Naive B cell (primary cell): ENCODE measurements at regions not wholly inside any gene's neighbourhood (a gene's known extent, or its start where the extent isn't known, plus 50 kb on each side); places are given as distances from the start of the nearest gene placed in this dataset.
"Not testable (repeated sequence)": the region's sequence is repeated elsewhere in the genome, so short reads cannot be mapped to it uniquely, and the experiment has no call there.

Experiments
- ATAC-seq, 2 donors: fragments of 150-1000 bp; cut with Tn5 transposase; 2 replicates each; pipeline ENCODE4 v1.10.0; 2021; ENCODE audit warnings: low read depth in 2 of 2, mild to moderate bottlenecking in 2 of 2, moderate library complexity in 2 of 2
- DNase-seq: peaks from one replicate; pipeline ENCODE4 v3.0.0; 2022
- H3K27ac Mint-ChIP-seq, 6 donors: one replicate each; pipeline ENCODE4 v1.8.0; 2020 to 2022; ENCODE audit warnings: mild to moderate bottlenecking in 6 of 6, mixed read lengths in 6 of 6, moderate library complexity in 5 of 6, inconsistent platforms in 2 of 6
- H3K27me3 Mint-ChIP-seq, 3 donors: one replicate each; pipeline ENCODE4 v1.8.0; 2021 to 2022; ENCODE audit warnings: mixed read lengths in 3 of 3, mild to moderate bottlenecking in 1 of 3
- H3K36me3 Mint-ChIP-seq, 2 donors: one replicate each; pipeline ENCODE4 v1.8.0; 2020 to 2022; ENCODE audit warnings: mixed read lengths in 2 of 2, inconsistent platforms in 1 of 2, mild to moderate bottlenecking in 1 of 2
- H3K4me1 Mint-ChIP-seq, 3 donors: one replicate each; pipeline ENCODE4 v1.8.0; 2020 to 2022; ENCODE audit warnings: mixed read lengths in 3 of 3, inconsistent platforms in 1 of 3, mild to moderate bottlenecking in 1 of 3, moderate library complexity in 1 of 3
- H3K4me3 Mint-ChIP-seq, 8 donors: one replicate each; pipeline ENCODE4 v1.8.0; 2020 to 2022; ENCODE audit warnings: mild to moderate bottlenecking in 8 of 8, mixed read lengths in 8 of 8, moderate library complexity in 8 of 8, inconsistent platforms in 2 of 8
- H3K9me3 Mint-ChIP-seq, 7 donors: one replicate each; pipeline ENCODE4 v1.8.0; 2020 to 2022; ENCODE audit warnings: mixed read lengths in 7 of 7, mild to moderate bottlenecking in 5 of 7, inconsistent platforms in 2 of 7, moderate library complexity in 1 of 7

DNA sequence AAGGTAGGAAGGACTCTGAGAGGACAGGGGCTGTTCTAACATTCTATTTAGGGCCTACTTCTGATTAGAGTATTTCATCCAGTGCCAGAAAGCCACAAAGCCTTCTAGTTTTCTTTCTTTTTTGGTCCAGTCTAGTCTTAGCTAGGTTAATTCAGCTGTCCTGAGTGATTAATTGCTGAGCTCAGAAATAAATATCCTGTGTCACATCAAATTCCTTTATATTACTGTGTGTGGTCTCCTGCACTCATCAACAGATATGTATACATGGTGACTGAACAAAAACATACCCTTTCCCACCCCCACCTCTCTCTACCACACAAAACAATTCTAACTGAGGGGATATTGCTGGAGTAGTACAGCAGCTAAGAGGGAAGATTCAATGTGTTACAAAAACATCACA lies 601.5 kb upstream of the NRSN1 start:
- no peak overlapping the region for H3K27ac Mint-ChIP-seq
- no peaks in the 10 kb centered on the region for H3K36me3 Mint-ChIP-seq
- DNase-seq: no peak
- no peak overlapping the region for H3K4me3 Mint-ChIP-seq
- H3K9me3 Mint-ChIP-seq: peaks cover 0 to 6% (median 3%) of the 10 kb centered on the region in 7 donors
- H3K27me3 Mint-ChIP-seq: no peaks in the 10 kb centered on the region
- no peaks in the 10 kb centered on the region for H3K4me1 Mint-ChIP-seq
- ATAC-seq: no peak

DNA sequence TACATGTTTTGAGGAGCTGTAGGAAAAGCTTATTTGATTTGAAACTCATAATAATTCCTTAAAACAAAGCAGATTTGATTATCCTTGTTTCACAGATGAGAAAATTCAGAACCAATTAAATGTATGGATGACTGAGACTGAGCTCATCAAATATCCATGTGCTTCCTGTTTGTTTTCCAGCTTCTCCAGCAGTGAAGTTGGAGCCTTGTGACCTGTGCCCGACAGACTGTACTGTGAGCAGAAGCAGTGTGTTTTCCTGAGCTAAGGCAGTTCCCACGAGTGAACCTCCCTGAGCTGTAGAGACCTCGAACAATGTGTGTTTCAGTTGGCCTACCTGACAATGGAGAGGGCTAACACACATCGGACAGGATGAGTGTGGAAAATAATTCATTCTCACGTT lies 599.5 kb upstream of the NRSN1 start:
- Mint-ChIP-seq H3K4me3 (no peak overlapping the region), H3K27ac (no peak overlapping the region), H3K4me1 (no peaks in the 10 kb centered on the region), H3K9me3 (peaks cover 0 to 9% (median 3%) of the 10 kb centered on the region in 7 donors), H3K36me3 (no peaks in the 10 kb centered on the region), H3K27me3 (no peaks in the 10 kb centered on the region)
- no peak for DNase-seq
- no peak for ATAC-seq

GRCh38 chr6:23529902-23530301 lies 596.1 kb upstream of the NRSN1 start:
- H3K4me3 Mint-ChIP-seq: no peak overlapping the region
- no peak for ATAC-seq
- DNase-seq: no peak
- H3K4me1 Mint-ChIP-seq: no peaks in the 10 kb centered on the region
- H3K9me3 Mint-ChIP-seq: peaks cover 3 to 11% (median 6%) of the 10 kb centered on the region in 7 donors
- H3K36me3 Mint-ChIP-seq: no peaks in the 10 kb centered on the region
- no peaks in the 10 kb centered on the region for H3K27me3 Mint-ChIP-seq
- no peak overlapping the region for H3K27ac Mint-ChIP-seq

DNA sequence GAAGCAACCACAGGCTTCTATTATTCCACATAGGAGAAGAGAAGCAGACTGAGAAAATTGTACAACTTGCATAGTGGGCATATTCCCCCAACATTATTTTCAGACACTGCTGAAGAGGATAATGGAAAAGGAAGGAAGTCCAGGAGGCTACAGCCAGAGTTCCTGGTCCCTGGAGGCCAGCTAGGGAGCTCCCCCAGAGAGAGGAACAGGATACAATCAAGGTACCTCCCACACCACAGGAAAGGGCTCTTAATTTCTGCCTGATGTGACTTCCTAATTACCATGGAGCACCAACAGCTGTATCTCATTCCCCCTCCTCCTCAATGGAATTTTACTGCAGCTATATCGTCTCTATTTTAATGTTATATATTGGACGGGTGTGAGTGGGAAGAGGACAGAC lies 594.3 kb upstream of the NRSN1 start:
- H3K36me3 Mint-ChIP-seq: no peaks in the 10 kb centered on the region
- ATAC-seq (no peak), DNase-seq (no peak)
- H3K27ac Mint-ChIP-seq: no peak overlapping the region
- no peaks in the 10 kb centered on the region for H3K27me3 Mint-ChIP-seq
- no peak overlapping the region for H3K4me3 Mint-ChIP-seq
- peaks cover 1 to 11% (median 4%) of the 10 kb centered on the region in 7 donors for H3K9me3 Mint-ChIP-seq
- no peaks in the 10 kb centered on the region for H3K4me1 Mint-ChIP-seq

DNA sequence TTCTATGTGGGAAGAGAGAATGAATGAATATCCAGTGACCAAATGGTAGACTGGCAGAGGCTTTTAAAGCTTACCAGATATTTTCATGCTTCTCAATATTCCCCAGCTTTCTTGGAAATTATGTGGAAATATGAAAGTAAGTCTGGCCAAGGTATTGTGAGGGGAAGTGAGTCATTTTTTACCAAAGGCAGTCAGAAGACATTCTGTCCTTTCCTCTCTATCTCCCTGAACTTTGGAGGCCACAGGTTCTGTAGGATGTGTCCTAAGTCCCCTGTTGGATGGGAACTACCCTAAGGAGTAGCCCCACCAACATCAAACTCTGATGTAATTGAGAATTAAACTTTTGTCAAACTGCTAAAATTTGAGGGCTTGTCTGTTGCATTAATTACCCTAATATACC lies 593.8 kb upstream of the NRSN1 start:
- Mint-ChIP-seq H3K27me3 (no peaks in the 10 kb centered on the region), H3K4me3 (no peak overlapping the region), H3K27ac (no peak overlapping the region), H3K4me1 (no peaks in the 10 kb centered on the region), H3K9me3 (peaks cover 0 to 6% (median 3%) of the 10 kb centered on the region in 7 donors), H3K36me3 (no peaks in the 10 kb centered on the region)
- DNase-seq (no peak), ATAC-seq (no peak)

DNA sequence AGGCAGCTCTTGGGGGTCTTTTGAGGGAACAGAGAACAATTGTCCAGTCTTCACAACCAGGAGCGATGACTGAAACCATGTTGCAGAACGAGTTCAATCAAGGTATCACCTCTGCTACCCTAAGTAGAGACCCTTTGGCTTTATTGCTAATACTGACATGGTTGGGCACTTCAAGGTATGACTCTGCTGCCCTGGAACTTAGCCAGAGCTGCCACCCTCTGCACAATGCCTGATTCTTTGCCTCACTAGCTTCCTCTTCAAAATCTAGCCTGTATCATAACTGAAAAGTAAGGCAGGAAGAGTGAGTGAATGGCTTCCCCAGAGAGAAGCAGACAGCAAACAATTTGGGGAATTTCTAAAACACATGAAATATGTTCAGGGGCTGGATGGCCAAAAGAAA lies 592.7 kb upstream of the NRSN1 start:
- Mint-ChIP-seq H3K9me3 (peaks cover 0 to 13% (median 4%) of the 10 kb centered on the region in 7 donors), H3K27ac (no peak overlapping the region), H3K4me1 (no peaks in the 10 kb centered on the region), H3K4me3 (no peak overlapping the region), H3K27me3 (no peaks in the 10 kb centered on the region), H3K36me3 (no peaks in the 10 kb centered on the region)
- ATAC-seq: no peak
- no peak for DNase-seq

GRCh38 chr6:23533944-23534343 lies 592.1 kb upstream of the NRSN1 start:
- Mint-ChIP-seq H3K36me3 (no peaks in the 10 kb centered on the region), H3K27me3 (no peaks in the 10 kb centered on the region), H3K9me3 (peaks cover 0 to 13% (median 4%) of the 10 kb centered on the region in 7 donors), H3K4me3 (no peak overlapping the region), H3K27ac (no peak overlapping the region), H3K4me1 (no peaks in the 10 kb centered on the region)
- DNase-seq: no peak
- no peak for ATAC-seq

DNA sequence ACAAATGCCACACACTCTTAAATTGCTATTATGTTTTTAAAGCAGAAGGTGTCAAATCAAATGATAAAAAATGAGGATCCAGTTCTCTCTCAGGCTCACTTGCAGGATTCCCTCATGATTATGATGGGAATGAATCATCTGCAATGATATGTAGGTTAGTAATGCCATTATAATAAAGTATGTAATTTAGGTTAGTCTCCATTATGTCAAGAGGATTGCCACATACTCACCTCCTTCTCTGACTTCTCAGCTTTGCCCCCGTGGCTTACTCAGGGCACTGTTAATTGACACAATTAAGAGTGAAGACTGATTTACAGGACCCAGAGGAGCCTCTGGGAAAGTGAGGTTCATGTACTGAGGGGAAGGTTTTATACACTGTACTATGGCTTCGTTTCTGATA lies 591.7 kb upstream of the NRSN1 start:
- Mint-ChIP-seq H3K9me3 (peaks cover 0 to 13% (median 4%) of the 10 kb centered on the region in 7 donors), H3K27ac (no peak overlapping the region), H3K36me3 (no peaks in the 10 kb centered on the region), H3K27me3 (no peaks in the 10 kb centered on the region), H3K4me3 (no peak overlapping the region), H3K4me1 (no peaks in the 10 kb centered on the region)
- DNase-seq (no peak), ATAC-seq (no peak)

- H3K9me3 Mint-ChIP-seq: peaks cover 0 to 9% (median 4%) of the 10 kb centered on the region in 7 donors
- H3K36me3 Mint-ChIP-seq: no peaks in the 10 kb centered on the region
- no peak for ATAC-seq
- no peaks in the 10 kb centered on the region for H3K27me3 Mint-ChIP-seq
- no peaks in the 10 kb centered on the region for H3K4me1 Mint-ChIP-seq
- H3K4me3 Mint-ChIP-seq: no peak overlapping the region
- DNase-seq: no peak
- no peak overlapping the region for H3K27ac Mint-ChIP-seq
Observed at GRCh38 chr6:23535101-23535500, 590.9 kb upstream of the NRSN1 start.

GRCh38 chr6:23537828-23538227 lies 588.2 kb upstream of the NRSN1 start:
- Mint-ChIP-seq H3K36me3 (no peaks in the 10 kb centered on the region), H3K4me3 (no peak overlapping the region), H3K9me3 (peaks cover 0 to 9% (median 3%) of the 10 kb centered on the region in 7 donors), H3K27me3 (no peaks in the 10 kb centered on the region), H3K27ac (no peak overlapping the region), H3K4me1 (no peaks in the 10 kb centered on the region)
- DNase-seq (no peak), ATAC-seq (no peak)

DNA sequence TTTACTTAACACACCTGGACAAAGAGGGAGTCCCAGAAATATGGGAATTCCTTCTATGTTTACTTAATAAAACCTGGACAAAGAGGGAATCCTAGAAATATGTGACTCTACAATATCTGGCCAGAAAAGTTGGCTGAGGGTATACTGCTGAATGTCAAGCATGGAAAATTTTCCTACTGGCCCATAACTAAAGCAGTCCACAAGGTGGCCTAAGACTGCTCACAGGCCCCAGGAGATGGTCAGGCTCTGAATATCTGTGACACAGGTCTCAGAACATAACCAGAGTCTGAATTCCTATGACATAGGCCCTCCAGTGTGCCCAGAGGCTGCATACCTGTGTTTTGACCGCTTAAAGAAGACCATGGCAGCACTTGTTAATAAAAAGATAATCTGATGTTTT lies 578.2 kb upstream of the NRSN1 start:
- Mint-ChIP-seq H3K4me1 (no peaks in the 10 kb centered on the region), H3K27ac (no peak overlapping the region), H3K27me3 (no peaks in the 10 kb centered on the region), H3K4me3 (no peak overlapping the region), H3K9me3 (peaks cover 0 to 8% (median 0%) of the 10 kb centered on the region in 7 donors), H3K36me3 (no peaks in the 10 kb centered on the region)
- DNase-seq (no peak), ATAC-seq (no peak)

DNA sequence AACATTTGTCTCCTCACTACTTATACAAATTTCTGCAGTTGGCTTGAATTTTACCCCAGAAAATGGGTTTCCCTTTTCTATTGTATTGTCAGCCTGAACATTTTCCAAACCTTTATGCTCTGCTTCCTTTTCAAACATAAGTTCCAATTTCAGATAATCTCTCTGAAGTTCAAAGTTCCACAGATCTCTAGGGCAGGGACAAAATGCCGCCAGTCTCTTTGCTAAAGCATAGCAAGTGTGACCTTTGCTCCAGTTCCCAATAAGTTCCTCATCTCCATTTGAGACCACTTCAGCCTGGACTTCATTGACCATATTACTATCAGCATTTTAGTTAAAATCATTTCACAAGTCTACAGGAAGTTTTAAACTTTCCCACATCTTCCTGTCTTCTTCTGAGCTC lies 571.1 kb upstream of the NRSN1 start:
- DNase-seq, ATAC-seq, H3K27me3 Mint-ChIP-seq, H3K27ac Mint-ChIP-seq, H3K36me3 Mint-ChIP-seq, H3K4me3 Mint-ChIP-seq, H3K4me1 Mint-ChIP-seq: not testable (repeated sequence)
- peaks cover 0 to 28% (median 5%) of the 10 kb centered on the region in 7 donors for H3K9me3 Mint-ChIP-seq

DNA sequence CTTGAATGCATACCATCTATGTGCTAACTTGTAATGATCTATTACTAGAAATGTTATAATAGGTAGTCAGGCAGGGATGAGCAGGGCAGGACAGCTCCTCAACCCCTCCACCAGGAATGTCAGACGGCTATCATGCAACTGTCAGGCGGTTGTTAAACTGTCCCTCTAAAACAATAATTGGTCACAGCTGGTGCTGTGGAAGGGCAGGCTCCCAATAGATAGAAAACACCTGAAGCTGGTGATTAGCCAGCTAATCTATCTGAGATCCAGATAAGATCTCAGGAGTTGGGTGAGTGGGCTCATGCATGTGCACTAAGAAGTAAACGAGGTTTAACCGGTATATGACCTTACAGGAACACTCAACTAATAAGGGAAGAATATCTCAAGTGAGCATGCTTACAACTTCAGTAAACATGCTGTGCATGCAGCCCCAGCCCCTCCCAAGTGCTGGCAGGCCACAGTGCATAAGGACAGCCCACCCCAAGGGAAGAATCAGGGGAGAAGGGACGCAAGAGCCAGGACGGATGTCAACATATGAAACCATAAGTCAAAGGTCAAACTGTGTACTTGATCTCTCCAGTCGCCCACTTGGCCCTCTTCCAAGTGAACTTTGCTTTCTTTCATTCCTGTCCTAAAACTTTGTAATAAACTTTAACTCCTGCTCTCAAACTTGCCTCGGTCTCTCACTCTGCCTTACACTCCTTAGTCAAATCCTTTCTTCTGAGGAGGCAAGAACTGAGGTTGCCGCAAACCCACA lies 566.2 kb upstream of the NRSN1 start:
- no peak for ATAC-seq
- no peak for DNase-seq
- Mint-ChIP-seq H3K27me3 (no peaks in the 10 kb centered on the region), H3K27ac (no peak overlapping the region), H3K36me3 (no peaks in the 10 kb centered on the region), H3K4me1 (no peaks in the 10 kb centered on the region), H3K4me3 (no peak overlapping the region), H3K9me3 (peaks cover 1 to 34% (median 5%) of the 10 kb centered on the region in 7 donors)

GRCh38 chr6:23561732-23562131 lies 564.3 kb upstream of the NRSN1 start:
- no peak overlapping the region for H3K4me3 Mint-ChIP-seq
- peaks cover 0 to 17% (median 4%) of the 10 kb centered on the region in 7 donors for H3K9me3 Mint-ChIP-seq
- H3K36me3 Mint-ChIP-seq: no peaks in the 10 kb centered on the region
- no peak overlapping the region for H3K27ac Mint-ChIP-seq
- no peak for DNase-seq
- no peak for ATAC-seq
- H3K4me1 Mint-ChIP-seq: no peaks in the 10 kb centered on the region
- no peaks in the 10 kb centered on the region for H3K27me3 Mint-ChIP-seq

- DNase-seq (no peak), ATAC-seq (no peak)
- Mint-ChIP-seq H3K4me3 (no peak overlapping the region), H3K27ac (no peak overlapping the region), H3K27me3 (no peaks in the 10 kb centered on the region), H3K36me3 (no peaks in the 10 kb centered on the region), H3K9me3 (peaks cover 0 to 17% (median 5%) of the 10 kb centered on the region in 7 donors), H3K4me1 (no peaks in the 10 kb centered on the region)
Observed at GRCh38 chr6:23562554-23562953, 563.5 kb upstream of the NRSN1 start.
